RWPE2 (cell line): ENCODE measurements at regions not wholly inside any gene's neighbourhood (a gene's known extent, or its start where the extent isn't known, plus 50 kb on each side); places are given as distances from the start of the nearest gene placed in this dataset.
"Not testable (repeated sequence)": the region's sequence is repeated elsewhere in the genome, so short reads cannot be mapped to it uniquely, and the experiment has no call there.

ENCODE experiments used
- ATAC-seq: fragments of 200-7000 bp; cut with Tn5 transposase; 3 replicates; pipeline ENCODE4 v1.9.1; 2021; ENCODE audit warnings: low read depth
- DNase-seq: peaks from one replicate; pipeline ENCODE4 v3.0.0-alpha.2; 2020; ENCODE audit warnings: low spot score
- H3K27ac ChIP-seq: fragments of 450-650 bp; 2 replicates; pipeline ENCODE4 v1.5.1; 2017; ENCODE audit warnings: mild to moderate bottlenecking; ENCODE audit not compliant: poor library complexity, severe bottlenecking
- H3K27me3 ChIP-seq: fragments of 250-450 bp; sonication (Bioruptor Pico); 2 replicates; pipeline ENCODE4 v1.5.1; 2021; ENCODE audit warnings: mild to moderate bottlenecking, moderate library complexity; ENCODE audit not compliant: insufficient read depth, poor library complexity, severe bottlenecking
- H3K36me3 ChIP-seq: fragments of 250-450 bp; sonication (Bioruptor Pico); 2 replicates; pipeline ENCODE4 v1.5.1; 2020; ENCODE audit warnings: low read depth, mild to moderate bottlenecking, moderate library complexity
- H3K4me1 ChIP-seq: fragments of 250-450 bp; sonication (Bioruptor Pico); 2 replicates; pipeline ENCODE4 v1.5.1; 2021; ENCODE audit warnings: mild to moderate bottlenecking, moderate library complexity; ENCODE audit not compliant: insufficient read depth, poor library complexity, severe bottlenecking
- H3K4me3 ChIP-seq: fragments of 250-450 bp; sonication (Bioruptor Pico); 2 replicates; pipeline ENCODE4 v1.5.1; 2021; ENCODE audit warnings: mild to moderate bottlenecking, moderate library complexity; ENCODE audit not compliant: severe bottlenecking
- H3K9me3 ChIP-seq: fragments of 250-450 bp; sonication (Bioruptor Pico); 2 replicates; pipeline ENCODE4 v1.5.1; 2021; ENCODE audit warnings: mild to moderate bottlenecking, moderate library complexity; ENCODE audit not compliant: severe bottlenecking
- TF ChIP-seq, protein P1 (sequence below): fragments of 450-650 bp; IDR thresholded peaks from one replicate; pipeline ENCODE4 v1.5.1; 2017; ENCODE audit warnings: mild to moderate bottlenecking, moderate library complexity; ENCODE audit not compliant: poor library complexity, severe bottlenecking

DNA sequence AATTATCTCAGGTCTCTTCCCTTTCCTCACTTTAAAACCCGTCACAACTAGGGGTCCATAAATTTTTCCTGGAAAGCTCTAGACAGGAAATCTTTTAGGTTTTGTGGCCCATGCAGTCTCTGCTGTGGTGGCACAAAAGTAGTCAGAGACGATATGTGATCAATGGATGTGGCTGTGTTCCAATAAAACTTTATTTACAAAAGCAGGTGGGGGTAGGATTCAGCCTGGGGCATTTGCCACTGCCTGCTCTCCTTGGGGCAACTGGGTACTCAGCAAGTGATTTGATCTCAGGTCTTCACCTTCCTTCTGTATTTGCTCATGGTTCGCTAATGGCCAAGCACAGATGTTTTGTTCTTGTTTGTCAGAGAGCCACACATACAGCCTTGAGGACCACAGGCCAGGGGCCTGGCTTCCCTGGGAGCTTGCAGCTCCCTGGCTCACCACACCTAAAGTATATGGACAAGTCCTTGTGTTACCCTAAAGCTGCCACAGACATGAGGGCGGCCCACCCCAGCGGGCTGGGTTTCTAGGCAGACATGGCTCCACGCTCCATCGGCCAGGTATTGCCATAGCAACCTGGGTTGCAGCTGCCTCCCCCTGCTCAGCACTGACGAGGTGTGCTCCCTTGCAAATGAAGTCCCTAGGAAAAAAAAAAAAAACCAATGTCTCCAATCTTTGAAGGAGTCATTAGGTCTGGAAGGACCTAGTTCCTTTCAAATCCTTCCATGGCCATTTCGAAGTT is 89.7 kb upstream of the YWHAQ start:
- Histone ChIP-seq H3K36me3 (no peaks in the 10 kb centered on the region), H3K27me3 (no peaks in the 10 kb centered on the region), H3K4me3 (no peak overlapping the region), H3K27ac (no peak overlapping the region), H3K4me1 (no peaks in the 10 kb centered on the region), H3K9me3 (no peaks in the 10 kb centered on the region)
- ATAC-seq (no peak), DNase-seq (no peak)
- TF ChIP-seq, protein P1, sequence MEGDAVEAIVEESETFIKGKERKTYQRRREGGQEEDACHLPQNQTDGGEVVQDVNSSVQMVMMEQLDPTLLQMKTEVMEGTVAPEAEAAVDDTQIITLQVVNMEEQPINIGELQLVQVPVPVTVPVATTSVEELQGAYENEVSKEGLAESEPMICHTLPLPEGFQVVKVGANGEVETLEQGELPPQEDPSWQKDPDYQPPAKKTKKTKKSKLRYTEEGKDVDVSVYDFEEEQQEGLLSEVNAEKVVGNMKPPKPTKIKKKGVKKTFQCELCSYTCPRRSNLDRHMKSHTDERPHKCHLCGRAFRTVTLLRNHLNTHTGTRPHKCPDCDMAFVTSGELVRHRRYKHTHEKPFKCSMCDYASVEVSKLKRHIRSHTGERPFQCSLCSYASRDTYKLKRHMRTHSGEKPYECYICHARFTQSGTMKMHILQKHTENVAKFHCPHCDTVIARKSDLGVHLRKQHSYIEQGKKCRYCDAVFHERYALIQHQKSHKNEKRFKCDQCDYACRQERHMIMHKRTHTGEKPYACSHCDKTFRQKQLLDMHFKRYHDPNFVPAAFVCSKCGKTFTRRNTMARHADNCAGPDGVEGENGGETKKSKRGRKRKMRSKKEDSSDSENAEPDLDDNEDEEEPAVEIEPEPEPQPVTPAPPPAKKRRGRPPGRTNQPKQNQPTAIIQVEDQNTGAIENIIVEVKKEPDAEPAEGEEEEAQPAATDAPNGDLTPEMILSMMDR: no peak

DNA sequence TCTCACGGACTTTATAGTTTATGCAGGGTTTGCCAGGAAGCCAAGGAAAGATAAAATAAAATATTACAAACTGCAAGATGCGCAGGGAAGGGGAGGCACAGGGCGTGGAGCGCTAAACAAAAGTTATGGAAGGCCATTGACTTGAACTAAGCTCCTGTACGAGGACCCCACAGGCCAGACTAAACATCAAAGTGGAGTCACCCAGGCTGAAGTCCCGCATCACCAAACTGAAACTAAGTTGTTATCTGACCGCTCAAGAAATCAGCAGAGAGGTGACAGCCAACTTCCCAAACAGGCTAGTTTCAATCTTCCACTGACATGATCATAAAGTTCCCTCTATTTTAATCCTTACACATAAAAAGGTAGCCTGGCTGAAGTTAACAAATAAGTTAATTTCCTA is 90.5 kb upstream of the YWHAQ start:
- TF ChIP-seq, protein P1: no peak
- DNase-seq (no peak), ATAC-seq (no peak)
- no peak overlapping the region for H3K27ac ChIP-seq
- H3K27me3 ChIP-seq: no peaks in the 10 kb centered on the region
- no peaks in the 10 kb centered on the region for H3K9me3 ChIP-seq
- no peaks in the 10 kb centered on the region for H3K36me3 ChIP-seq
- H3K4me1 ChIP-seq: no peaks in the 10 kb centered on the region
- H3K4me3 ChIP-seq: no peak overlapping the region

DNA sequence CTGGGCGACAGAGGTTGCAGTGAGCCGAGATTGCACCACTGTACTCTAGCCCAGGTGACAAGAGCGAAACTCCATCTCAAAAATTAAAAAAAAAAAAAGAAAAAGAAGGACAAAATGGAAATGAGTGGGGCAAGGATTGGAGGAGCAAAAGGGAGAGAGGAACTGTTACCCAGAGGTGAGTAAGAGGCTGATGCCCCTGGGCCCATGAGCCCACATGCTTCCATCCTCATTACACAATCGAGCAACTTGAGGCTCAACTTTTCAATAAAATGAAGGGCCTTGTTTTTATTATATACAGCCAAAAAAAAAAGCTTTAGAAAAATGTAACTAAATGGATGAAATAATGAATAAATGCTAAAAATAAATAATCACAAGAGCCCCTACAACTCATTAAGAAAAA is 91.7 kb upstream of the YWHAQ start:
- TF ChIP-seq, protein P1: no peak
- no peaks in the 10 kb centered on the region for H3K36me3 ChIP-seq
- no peak for DNase-seq
- H3K9me3 ChIP-seq: no peaks in the 10 kb centered on the region
- no peak overlapping the region for H3K4me3 ChIP-seq
- ATAC-seq: no peak
- H3K27ac ChIP-seq: no peak overlapping the region
- no peaks in the 10 kb centered on the region for H3K4me1 ChIP-seq
- H3K27me3 ChIP-seq: no peaks in the 10 kb centered on the region

DNA sequence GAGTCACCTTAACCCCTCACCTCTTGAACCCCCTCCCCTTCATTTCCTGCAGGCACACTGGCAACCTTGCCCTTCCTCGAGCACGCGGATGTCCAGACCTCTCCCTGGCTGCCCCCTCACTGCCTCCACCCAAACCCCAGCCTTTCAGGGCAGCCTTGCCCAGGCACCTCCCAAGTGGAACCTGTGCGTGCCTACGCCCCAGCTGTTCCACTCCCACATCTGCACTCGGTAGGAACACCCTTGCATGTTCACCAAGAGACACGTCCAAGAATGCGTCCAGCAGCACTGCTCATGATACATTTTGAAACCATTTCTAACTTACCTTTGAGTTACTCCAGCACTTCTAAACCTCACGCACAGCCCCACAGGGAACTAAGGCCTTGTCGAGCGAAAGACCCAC is 93.8 kb upstream of the YWHAQ start:
- Histone ChIP-seq H3K36me3 (no peaks in the 10 kb centered on the region), H3K4me1 (no peaks in the 10 kb centered on the region), H3K27me3 (no peaks in the 10 kb centered on the region), H3K27ac (no peak overlapping the region), H3K4me3 (no peak overlapping the region), H3K9me3 (no peaks in the 10 kb centered on the region)
- DNase-seq: no peak
- no peak for ATAC-seq
- TF ChIP-seq, protein P1: no peak

DNA sequence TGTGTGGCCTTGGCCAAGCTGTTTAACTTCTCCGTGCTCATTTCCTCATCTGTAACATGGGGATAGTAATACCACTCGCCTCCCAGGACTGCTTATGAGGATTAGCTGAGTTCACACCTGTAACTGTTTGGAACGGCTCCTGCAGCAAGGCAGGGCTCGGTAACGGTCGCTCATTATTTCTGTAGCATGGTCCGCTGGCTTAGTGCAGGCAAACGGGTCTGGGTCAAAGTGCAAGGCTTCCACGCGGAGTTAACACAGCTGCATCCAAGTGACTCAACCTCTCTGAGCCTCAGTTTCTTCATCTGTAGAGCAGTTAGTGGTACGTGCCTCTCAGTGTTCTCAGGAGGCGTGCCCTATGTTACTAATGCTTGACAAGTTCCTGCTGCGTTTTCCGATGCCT is 94.3 kb upstream of the YWHAQ start:
- ATAC-seq (no peak), DNase-seq (no peak)
- TF ChIP-seq, protein P1: no peak
- no peak overlapping the region for H3K27ac ChIP-seq
- H3K4me1 ChIP-seq: no peaks in the 10 kb centered on the region
- no peaks in the 10 kb centered on the region for H3K27me3 ChIP-seq
- no peak overlapping the region for H3K4me3 ChIP-seq
- H3K9me3 ChIP-seq: no peaks in the 10 kb centered on the region
- no peaks in the 10 kb centered on the region for H3K36me3 ChIP-seq

DNA sequence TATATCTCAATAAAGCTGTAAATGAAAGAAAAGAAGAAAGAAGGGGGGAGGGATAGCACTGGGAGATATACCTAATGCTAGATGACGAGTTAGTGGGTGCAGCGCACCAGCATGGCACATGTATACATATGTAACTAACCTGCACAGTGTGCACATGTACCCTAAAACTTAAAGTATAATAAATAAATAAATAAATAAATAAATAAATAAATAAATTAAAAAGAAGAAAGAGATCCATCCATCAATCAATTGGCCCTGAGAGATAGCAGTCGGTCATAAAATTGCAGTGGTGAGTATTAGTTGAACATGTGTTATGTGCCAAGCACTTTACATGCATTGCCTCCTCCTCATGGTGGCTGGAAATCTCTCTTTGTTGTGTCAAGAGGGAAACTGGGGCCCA is 95.2 kb upstream of the YWHAQ start:
- H3K36me3 ChIP-seq, H3K9me3 ChIP-seq, H3K4me3 ChIP-seq, ATAC-seq, H3K27me3 ChIP-seq, H3K27ac ChIP-seq, DNase-seq, H3K4me1 ChIP-seq: not testable (repeated sequence)

DNA sequence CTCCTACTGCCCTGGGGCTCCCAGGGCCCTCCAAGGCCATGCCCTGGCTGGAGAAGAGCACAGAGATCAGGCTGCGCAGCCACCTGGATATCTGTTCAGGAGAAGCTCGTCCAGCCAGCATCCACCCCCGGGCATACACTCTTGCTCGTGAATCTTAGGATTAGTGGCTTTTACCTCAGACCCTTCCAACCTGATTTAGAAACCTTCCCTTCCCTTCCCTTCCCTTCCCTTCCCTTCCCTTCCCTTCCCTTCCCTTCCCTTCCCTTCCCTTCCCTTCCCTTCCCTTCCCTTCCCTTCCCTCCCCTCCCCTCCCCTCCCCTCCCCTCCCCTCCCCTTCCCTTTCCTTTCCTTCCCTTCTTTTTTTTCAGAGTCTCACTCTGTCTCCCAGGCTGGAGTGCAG is 99.7 kb upstream of the YWHAQ start:
- not testable (repeated sequence) for H3K36me3 ChIP-seq, H3K27me3 ChIP-seq, H3K4me3 ChIP-seq, DNase-seq, ATAC-seq, H3K4me1 ChIP-seq, H3K27ac ChIP-seq, H3K9me3 ChIP-seq
